GM10248 (cell line): ENCODE measurements at regions not wholly inside any gene's neighbourhood (a gene's known extent, or its start where the extent isn't known, plus 50 kb on each side); places are given as distances from the start of the nearest gene placed in this dataset.

ENCODE experiments used
- CTCF ChIA-PET: fragments of 300-600 bp; sonication (Branson Sonifier 250); formaldehyde crosslinking; extraction: SDS; loops from one replicate; lab custom pipeline; 2021; ENCODE audit warnings: antibody characterized with exemption; lab: Yijun Ruan, JAX
- POLR2A ChIA-PET: fragments of 350-650 bp; sonication (Branson Sonifier 250); formaldehyde crosslinking; extraction: SDS; loops from one replicate; lab custom pipeline; 2020; ENCODE audit warnings: antibody characterized with exemption; lab: Yijun Ruan, JAX
- DNase-seq: peaks from one replicate; pipeline ENCODE4 v3.0.0; 2012; ENCODE audit errors: extremely low spot score
- TF ChIP-seq, protein P1 (sequence below): IDR thresholded peaks from 2 replicates; pipeline ENCODE4 v1.5.1; 2012; ENCODE audit warnings: mild to moderate bottlenecking, low read depth; ENCODE audit errors: extremely low read depth, missing control alignments, control extremely low read depth

GRCh38 chr6:153511896-153512496 is 380.9 kb upstream of the RGS17 start:
- TF ChIP-seq, protein P1, sequence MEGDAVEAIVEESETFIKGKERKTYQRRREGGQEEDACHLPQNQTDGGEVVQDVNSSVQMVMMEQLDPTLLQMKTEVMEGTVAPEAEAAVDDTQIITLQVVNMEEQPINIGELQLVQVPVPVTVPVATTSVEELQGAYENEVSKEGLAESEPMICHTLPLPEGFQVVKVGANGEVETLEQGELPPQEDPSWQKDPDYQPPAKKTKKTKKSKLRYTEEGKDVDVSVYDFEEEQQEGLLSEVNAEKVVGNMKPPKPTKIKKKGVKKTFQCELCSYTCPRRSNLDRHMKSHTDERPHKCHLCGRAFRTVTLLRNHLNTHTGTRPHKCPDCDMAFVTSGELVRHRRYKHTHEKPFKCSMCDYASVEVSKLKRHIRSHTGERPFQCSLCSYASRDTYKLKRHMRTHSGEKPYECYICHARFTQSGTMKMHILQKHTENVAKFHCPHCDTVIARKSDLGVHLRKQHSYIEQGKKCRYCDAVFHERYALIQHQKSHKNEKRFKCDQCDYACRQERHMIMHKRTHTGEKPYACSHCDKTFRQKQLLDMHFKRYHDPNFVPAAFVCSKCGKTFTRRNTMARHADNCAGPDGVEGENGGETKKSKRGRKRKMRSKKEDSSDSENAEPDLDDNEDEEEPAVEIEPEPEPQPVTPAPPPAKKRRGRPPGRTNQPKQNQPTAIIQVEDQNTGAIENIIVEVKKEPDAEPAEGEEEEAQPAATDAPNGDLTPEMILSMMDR: peak; percentile 56
- peak; percentile 17 for DNase-seq
- ChIA-PET POLR2A (no interaction called here), CTCF (interaction anchor here (0.8 to 1.8 kb wide), 6 partner anchors 9 to 27 kb away, joined by 3 to 5 read pairs (median 4); no protein-coding TSS in a partner anchor)

GRCh38 chr6:153503810-153504209 is 372.7 kb upstream of the RGS17 start:
- no peak for DNase-seq
- CTCF ChIA-PET: no interaction called here
- POLR2A ChIA-PET: no interaction called here
- TF ChIP-seq, protein P1: no peak

- TF ChIP-seq, protein P1: no peak
- DNase-seq: no peak
- CTCF ChIA-PET: interaction anchor here (1.0 to 1.3 kb wide), 2 partner anchors 9 to 13 kb away, joined by 3 read pairs; no protein-coding TSS in a partner anchor
- POLR2A ChIA-PET: no interaction called here
Measured at GRCh38 chr6:153493501-153493900, 362.4 kb upstream of the RGS17 start.

DNA sequence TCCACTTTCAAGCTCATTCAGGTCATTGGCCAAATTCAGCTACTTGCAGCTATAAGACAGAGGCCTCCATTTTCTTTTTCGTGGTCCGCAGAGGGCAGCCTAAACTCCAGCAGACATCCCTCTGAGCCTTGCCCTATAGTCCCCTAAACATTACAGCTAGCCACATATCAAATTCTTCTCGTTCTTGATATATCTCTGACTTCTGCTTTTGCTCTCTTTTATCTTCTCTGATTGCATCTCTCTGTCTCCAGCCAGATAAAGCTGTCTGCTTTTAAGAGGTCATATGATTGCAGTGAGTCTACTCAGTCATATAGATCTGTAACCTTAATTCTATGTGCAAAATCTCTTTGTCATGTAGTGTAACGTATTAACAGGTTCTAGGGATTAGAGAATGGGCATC is 358.4 kb upstream of the RGS17 start:
- POLR2A ChIA-PET: no interaction called here
- CTCF ChIA-PET: interaction anchor here (1.0 to 2.0 kb wide), 5 partner anchors 11 to 41 kb away, joined by 3 to 5 read pairs (median 5); no protein-coding TSS in a partner anchor
- no peak for DNase-seq
- TF ChIP-seq, protein P1: no peak

DNA sequence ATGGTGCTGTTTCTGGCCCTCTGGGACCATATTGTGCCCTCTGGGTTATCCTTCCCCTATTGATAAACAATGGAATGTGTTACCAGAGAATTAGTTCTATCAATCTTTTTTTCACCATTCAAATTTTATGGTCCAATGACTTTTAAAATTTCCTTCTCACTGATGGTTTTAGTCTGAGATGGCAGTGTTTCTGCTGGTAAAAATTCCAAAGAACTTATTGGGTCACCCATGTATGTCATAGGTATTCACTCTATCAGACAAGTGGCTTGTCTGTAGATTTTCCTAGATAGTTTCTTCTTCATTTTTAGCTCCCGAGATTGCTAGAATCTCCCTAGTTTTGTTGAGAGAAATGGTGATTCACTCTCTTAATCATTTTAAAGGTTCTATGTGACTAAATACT is 357.2 kb upstream of the RGS17 start:
- POLR2A ChIA-PET: no interaction called here
- TF ChIP-seq, protein P1: no peak
- CTCF ChIA-PET: interaction anchor here (1.7 kb wide), 1 partner anchor 20 kb away, joined by 5 read pairs; no protein-coding TSS in a partner anchor
- DNase-seq: no peak

GRCh38 chr6:153485072-153485471 is 354.0 kb upstream of the RGS17 start:
- TF ChIP-seq, protein P1: no peak
- POLR2A ChIA-PET: no interaction called here
- CTCF ChIA-PET: interaction anchor here (1.4 to 1.8 kb wide), 3 partner anchors 20 to 37 kb away, joined by 3 to 5 read pairs (median 3); no protein-coding TSS in a partner anchor

More at GRCh38 chr6:153485072-153485471, 354.0 kb upstream of the RGS17 start:
- no peak for DNase-seq
